ENCODE measurements at regions not wholly inside any gene's neighbourhood (a gene's known extent, or its start where the extent isn't known, plus 50 kb on each side); places are given as distances from the start of the nearest gene placed in this dataset.

DNA sequence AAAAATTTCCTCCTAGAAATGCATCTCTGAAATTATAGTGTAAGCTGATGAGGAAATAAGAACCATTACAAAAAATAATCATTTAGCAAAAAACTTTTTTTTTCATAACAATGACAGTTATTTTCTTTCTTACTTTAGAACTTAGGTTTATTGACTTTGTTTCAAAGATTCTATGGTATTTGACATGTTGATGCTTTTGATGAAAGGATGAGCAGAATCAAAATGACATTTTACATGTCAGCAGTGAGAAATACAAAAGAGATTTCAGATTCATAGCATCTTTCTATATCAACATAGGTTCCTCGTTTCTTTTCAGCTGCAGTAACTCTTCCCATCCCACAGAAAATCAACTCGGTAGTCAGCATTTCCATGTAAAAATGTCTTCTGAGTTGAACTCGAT, 1226.6 kb upstream of the C9orf72 start:
- H3K4me3 ChIP-seq (ENCODE audit: low read depth, poor library complexity, severe bottlenecking), result no peak overlapping the region
- no peak for TF ChIP-seq POLR2A (IDR thresholded peaks at IDR 0.05)
- TF ChIP-seq, protein P1, sequence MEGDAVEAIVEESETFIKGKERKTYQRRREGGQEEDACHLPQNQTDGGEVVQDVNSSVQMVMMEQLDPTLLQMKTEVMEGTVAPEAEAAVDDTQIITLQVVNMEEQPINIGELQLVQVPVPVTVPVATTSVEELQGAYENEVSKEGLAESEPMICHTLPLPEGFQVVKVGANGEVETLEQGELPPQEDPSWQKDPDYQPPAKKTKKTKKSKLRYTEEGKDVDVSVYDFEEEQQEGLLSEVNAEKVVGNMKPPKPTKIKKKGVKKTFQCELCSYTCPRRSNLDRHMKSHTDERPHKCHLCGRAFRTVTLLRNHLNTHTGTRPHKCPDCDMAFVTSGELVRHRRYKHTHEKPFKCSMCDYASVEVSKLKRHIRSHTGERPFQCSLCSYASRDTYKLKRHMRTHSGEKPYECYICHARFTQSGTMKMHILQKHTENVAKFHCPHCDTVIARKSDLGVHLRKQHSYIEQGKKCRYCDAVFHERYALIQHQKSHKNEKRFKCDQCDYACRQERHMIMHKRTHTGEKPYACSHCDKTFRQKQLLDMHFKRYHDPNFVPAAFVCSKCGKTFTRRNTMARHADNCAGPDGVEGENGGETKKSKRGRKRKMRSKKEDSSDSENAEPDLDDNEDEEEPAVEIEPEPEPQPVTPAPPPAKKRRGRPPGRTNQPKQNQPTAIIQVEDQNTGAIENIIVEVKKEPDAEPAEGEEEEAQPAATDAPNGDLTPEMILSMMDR (IDR thresholded peaks at IDR 0.05), result no peak
- 62 to 66% methylated on average over 3 of the region's 3 CpGs for WGBS, 2 donors
- intact Hi-C loops (cut with DNase I; ENCODE audit: low total_unique reads), result no loop called here
- DNase-seq (ENCODE audit: low spot score in 2 of 2), result no peak

DNA sequence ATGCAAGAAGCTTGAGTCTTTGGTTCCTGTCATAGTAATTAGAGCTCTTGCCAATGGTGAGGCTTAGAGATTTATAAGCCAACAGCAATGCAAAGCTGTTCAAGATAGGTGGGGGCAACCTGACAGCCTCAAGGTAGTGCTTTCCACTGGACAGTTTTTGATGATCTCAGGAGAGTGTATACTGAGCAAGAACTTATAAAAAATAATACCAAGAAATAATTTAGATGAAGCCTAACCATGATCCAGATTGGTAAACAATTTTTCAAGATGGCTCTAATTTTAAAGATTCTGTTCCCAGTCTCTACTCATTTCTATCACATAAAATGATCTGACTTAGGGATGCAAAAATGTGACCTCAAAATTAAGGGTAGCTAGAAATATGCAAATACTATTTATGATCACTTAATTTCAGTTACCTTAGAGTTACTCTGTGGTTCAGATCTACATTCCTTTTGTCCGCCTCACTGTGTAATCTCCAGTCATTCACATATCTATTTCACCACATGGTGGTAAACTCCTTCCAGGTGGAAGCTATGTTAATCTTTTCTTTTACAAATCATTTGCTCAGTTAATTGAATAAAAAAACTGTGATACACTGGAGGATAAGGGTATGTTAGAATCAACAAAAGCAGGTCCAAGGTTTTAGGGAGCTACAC, 1228.0 kb upstream of the C9orf72 start:
- WGBS, 2 donors, result 70 to 74% methylated on average over 1 of the region's 1 CpG
- no peak for TF ChIP-seq POLR2A (IDR thresholded peaks at IDR 0.05)
- TF ChIP-seq, protein P1 (IDR thresholded peaks at IDR 0.05), result no peak

DNA sequence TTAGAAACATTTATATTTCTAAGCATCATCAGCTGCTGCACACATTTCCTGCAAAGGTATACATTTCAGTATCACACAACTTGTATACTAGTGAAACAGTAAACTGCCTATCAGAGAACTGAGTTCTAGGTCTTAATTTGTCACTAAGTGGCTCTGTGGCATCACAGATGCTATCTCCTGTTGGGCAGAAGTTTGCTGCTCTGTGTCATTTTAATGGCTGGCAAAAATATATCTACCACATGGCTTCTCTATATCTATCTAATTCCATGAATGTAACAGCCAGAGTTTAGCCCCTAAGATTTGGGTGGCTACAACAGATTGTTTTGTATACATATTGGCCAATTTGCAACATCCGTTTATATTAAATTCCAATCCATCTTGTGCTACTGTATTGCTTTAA, 1231.9 kb upstream of the C9orf72 start:
- H3K4me3 ChIP-seq (ENCODE audit: low read depth, poor library complexity, severe bottlenecking), result no peak overlapping the region
- 72 to 82% methylated on average over 1 of the region's 1 CpG for WGBS, 2 donors
- no peak for DNase-seq (ENCODE audit: low spot score in 2 of 2)
- intact Hi-C loops (cut with DNase I; ENCODE audit: low total_unique reads), result no loop called here
- no peak for TF ChIP-seq POLR2A (IDR thresholded peaks at IDR 0.05)
- TF ChIP-seq, protein P1 (IDR thresholded peaks at IDR 0.05), result no peak

More for the DNA sequence above, 1228.0 kb upstream of the C9orf72 start:
- DNase-seq (ENCODE audit: low spot score in 2 of 2), result no peak
- H3K4me3 ChIP-seq (ENCODE audit: low read depth, poor library complexity, severe bottlenecking), result no peak overlapping the region
- intact Hi-C loops (cut with DNase I; ENCODE audit: low total_unique reads), result no loop called here

DNA sequence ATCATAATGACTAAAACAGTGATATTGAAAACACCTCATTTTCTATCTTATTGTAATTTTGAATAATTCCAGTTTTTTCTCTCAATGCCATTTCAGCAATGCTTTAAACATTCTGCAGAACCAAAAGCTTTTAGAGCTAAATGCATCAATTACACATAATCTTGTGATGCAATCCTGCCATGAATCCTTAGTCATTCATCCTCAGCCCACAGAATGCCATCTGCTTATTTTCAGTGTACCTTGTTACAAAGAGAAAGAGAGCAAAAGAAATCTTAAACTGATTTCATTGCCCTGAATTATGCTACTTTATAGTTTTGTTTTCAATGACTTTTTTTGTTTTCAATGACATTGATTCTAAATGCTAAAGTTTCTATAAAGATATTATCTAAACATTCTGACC, 1234.8 kb upstream of the C9orf72 start:
- TF ChIP-seq, protein P1 (IDR thresholded peaks at IDR 0.05), result no peak
- no peak for TF ChIP-seq POLR2A (IDR thresholded peaks at IDR 0.05)
- intact Hi-C loops (cut with DNase I; ENCODE audit: low total_unique reads), result no loop called here
- DNase-seq (ENCODE audit: low spot score in 2 of 2), result no peak
- H3K4me3 ChIP-seq (ENCODE audit: low read depth, poor library complexity, severe bottlenecking), result no peak overlapping the region

DNA sequence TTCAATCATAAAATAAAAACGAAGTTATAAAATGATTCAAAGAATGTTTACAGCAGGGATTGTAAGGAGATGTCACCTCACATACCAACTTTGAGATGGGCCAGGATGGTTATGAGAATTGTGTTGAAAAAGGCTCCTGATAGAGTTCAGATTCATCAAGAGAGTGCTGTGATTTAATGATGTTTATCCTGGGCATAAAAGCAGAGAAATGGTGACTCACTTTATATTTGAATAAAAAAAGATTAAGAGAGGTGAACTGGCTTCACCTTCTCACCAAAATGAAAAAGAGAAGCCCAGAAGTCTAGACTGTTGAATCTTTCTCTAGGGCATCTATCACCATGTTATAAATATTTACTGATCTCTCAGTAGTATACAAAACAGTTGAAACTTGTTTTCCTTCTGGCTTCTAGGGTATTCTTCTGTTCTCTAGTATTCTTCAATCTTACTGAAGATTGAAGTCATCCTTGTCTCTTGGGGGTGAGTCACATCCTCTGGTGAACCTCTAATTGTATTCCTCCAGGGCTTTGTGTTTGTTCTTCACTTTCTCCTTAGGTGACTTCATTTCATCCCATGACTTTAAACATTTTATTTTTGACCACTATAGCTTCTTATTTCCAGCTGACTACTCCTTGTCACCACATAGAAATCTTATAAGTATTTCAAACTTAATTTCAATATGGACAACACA, 1237.3 kb upstream of the C9orf72 start:
- intact Hi-C loops (cut with DNase I; ENCODE audit: low total_unique reads), result no loop called here
- 59 to 60% methylated on average over 1 of the region's 1 CpG for WGBS, 2 donors

More for the DNA sequence above, 1237.3 kb upstream of the C9orf72 start:
- no peak for DNase-seq (ENCODE audit: low spot score in 2 of 2)
- no peak overlapping the region for H3K4me3 ChIP-seq (ENCODE audit: low read depth, poor library complexity, severe bottlenecking)
- TF ChIP-seq, protein P1 (IDR thresholded peaks at IDR 0.05), result no peak
- TF ChIP-seq POLR2A (IDR thresholded peaks at IDR 0.05), result no peak

Measured in lower leg skin (tissue), 4 donors.